ENCODE measurements at regions not wholly inside any gene's neighbourhood (a gene's known extent, or its start where the extent isn't known, plus 50 kb on each side); places are given as distances from the start of the nearest gene placed in this dataset.

DNA sequence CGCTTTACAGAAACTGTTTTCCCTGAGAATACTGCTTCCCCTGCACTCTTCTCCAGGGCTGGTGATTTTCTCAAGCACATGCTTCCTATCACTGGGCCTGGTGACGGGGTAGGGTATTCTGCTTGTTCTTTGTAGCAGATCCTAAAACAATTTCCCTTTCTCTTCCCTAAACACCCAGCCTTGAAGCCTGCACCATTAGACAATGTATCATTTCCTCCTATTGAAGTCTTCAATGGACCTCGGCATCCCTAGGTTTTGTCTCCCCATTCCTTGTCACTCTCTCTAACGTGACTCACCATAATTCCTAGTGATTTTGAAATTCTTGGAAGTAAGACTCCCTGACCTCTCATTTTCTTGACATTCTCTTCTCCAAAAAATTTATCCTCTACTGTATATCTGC, 109.5 kb upstream of the GHITM start:
- no peak for TF ChIP-seq POLR2A (IDR thresholded peaks at IDR 0.05)
- TF ChIP-seq, protein P1, sequence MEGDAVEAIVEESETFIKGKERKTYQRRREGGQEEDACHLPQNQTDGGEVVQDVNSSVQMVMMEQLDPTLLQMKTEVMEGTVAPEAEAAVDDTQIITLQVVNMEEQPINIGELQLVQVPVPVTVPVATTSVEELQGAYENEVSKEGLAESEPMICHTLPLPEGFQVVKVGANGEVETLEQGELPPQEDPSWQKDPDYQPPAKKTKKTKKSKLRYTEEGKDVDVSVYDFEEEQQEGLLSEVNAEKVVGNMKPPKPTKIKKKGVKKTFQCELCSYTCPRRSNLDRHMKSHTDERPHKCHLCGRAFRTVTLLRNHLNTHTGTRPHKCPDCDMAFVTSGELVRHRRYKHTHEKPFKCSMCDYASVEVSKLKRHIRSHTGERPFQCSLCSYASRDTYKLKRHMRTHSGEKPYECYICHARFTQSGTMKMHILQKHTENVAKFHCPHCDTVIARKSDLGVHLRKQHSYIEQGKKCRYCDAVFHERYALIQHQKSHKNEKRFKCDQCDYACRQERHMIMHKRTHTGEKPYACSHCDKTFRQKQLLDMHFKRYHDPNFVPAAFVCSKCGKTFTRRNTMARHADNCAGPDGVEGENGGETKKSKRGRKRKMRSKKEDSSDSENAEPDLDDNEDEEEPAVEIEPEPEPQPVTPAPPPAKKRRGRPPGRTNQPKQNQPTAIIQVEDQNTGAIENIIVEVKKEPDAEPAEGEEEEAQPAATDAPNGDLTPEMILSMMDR (IDR thresholded peaks at IDR 0.05): no peak
